Stimulated activated naive CD8-positive, alpha-beta T cell treated with anti-CD3 and anti-CD28 coated beads, Interleukin-15, Interleukin-2, amounts not matched to agents 100 U/mL and 50 U/mL, for 24 hours (primary cell): ENCODE measurements at regions not wholly inside any gene's neighbourhood (a gene's known extent, or its start where the extent isn't known, plus 50 kb on each side); places are given as distances from the start of the nearest gene placed in this dataset.

Source experiments
- ATAC-seq: fragments of 150-1000 bp; cut with Tn5 transposase; one replicate; pipeline ENCODE4 v1.10.0; 2021
- DNase-seq: peaks from one replicate; pipeline ENCODE4 v3.0.0; 2021

GRCh38 chr14:66361013-66361412 is 125.2 kb upstream of the CCDC196 start:
- ATAC-seq (no peak), DNase-seq (no peak)

- no peak for ATAC-seq
- no peak for DNase-seq
These were observed 120.8 kb upstream of the CCDC196 start for GRCh38 chr14:66365388-66365787.

- DNase-seq (no peak), ATAC-seq (no peak)
These were observed 116.9 kb upstream of the CCDC196 start for GRCh38 chr14:66369157-66369697.

- DNase-seq, result no peak
- ATAC-seq, result no peak
These were observed 114.4 kb upstream of the CCDC196 start for GRCh38 chr14:66371776-66372175.

- DNase-seq (no peak), ATAC-seq (no peak)
These were observed 110.9 kb upstream of the CCDC196 start for GRCh38 chr14:66375046-66375964.

- DNase-seq, result no peak
- no peak for ATAC-seq
These were observed 108.6 kb upstream of the CCDC196 start for GRCh38 chr14:66377574-66377973.

GRCh38 chr14:66378712-66379505 is 107.3 kb upstream of the CCDC196 start:
- no peak for ATAC-seq
- no peak for DNase-seq

GRCh38 chr14:66380143-66380542 is 106.0 kb upstream of the CCDC196 start:
- ATAC-seq, result no peak

GRCh38 chr14:66381755-66382154 is 104.4 kb upstream of the CCDC196 start:
- DNase-seq, result no peak
- ATAC-seq, result no peak

More at GRCh38 chr14:66380143-66380542, 106.0 kb upstream of the CCDC196 start:
- DNase-seq, result no peak

- ATAC-seq (no peak), DNase-seq (no peak)
These were observed 102.9 kb upstream of the CCDC196 start for GRCh38 chr14:66383257-66383656.

- no peak for ATAC-seq
- DNase-seq, result no peak
These were observed 102.4 kb upstream of the CCDC196 start for GRCh38 chr14:66383771-66384170.

GRCh38 chr14:66388516-66388915 is 97.7 kb upstream of the CCDC196 start:
- DNase-seq (no peak), ATAC-seq (no peak)

GRCh38 chr14:66389481-66389880 is 96.7 kb upstream of the CCDC196 start:
- DNase-seq (no peak), ATAC-seq (no peak)

- ATAC-seq (peak; percentile 68), DNase-seq (no peak)
These were observed 90.9 kb upstream of the CCDC196 start for GRCh38 chr14:66395300-66395699.

GRCh38 chr14:66396164-66396563 is 90.0 kb upstream of the CCDC196 start:
- ATAC-seq (no peak), DNase-seq (no peak)

GRCh38 chr14:66398437-66398836 is 87.7 kb upstream of the CCDC196 start:
- no peak for ATAC-seq
- no peak for DNase-seq

- ATAC-seq (no peak), DNase-seq (no peak)
These were observed 84.6 kb upstream of the CCDC196 start for GRCh38 chr14:66401449-66402095.

- ATAC-seq, result peak; percentile 46
- DNase-seq, result no peak
These were observed 83.0 kb upstream of the CCDC196 start for GRCh38 chr14:66403183-66403582.

- ATAC-seq (no peak), DNase-seq (no peak)
These were observed 82.1 kb upstream of the CCDC196 start for GRCh38 chr14:66404051-66404545.

- ATAC-seq, result no peak
- no peak for DNase-seq
These were observed 81.0 kb upstream of the CCDC196 start for GRCh38 chr14:66405158-66405557.

- ATAC-seq (no peak), DNase-seq (no peak)
These were observed 72.3 kb upstream of the CCDC196 start for GRCh38 chr14:66413901-66414300.

GRCh38 chr14:66414511-66414910 is 71.7 kb upstream of the CCDC196 start:
- DNase-seq, result no peak
- no peak for ATAC-seq
